Left lung (tissue), 4 donors: ENCODE measurements at regions not wholly inside any gene's neighbourhood (a gene's known extent, or its start where the extent isn't known, plus 50 kb on each side); places are given as distances from the start of the nearest gene placed in this dataset.
A peak's percentile ranks its signal among the peaks of the same experiment; 100 is the strongest.

Source experiments
- ATAC-seq: fragments of 200-7000 bp; cut with Tn5 transposase; one replicate; pipeline ENCODE4 v1.9.1; 2020; ENCODE audit warnings: moderate library complexity
- DNase-seq, 4 donors: peaks; one replicate each; pipeline ENCODE4 v3.0.0-alpha.2; 2013 to 2020
- H3K27ac ChIP-seq, 2 donors: fragments of 200-600 bp; sonication (generic) in 1 of 2; one replicate each; pipeline versions ENCODE4 v1.5.0 to v1.8.0; 2020 to 2021
- H3K27me3 ChIP-seq, 2 donors: fragments of 200-600 bp; sonication (generic) in 1 of 2; one replicate each; pipeline versions ENCODE4 v1.5.0 to v1.8.0; 2020 to 2021
- H3K36me3 ChIP-seq, 2 donors: fragments of 200-600 bp; sonication (generic) in 1 of 2; one replicate each; pipeline versions ENCODE4 v1.5.0 to v1.8.0; 2020 to 2021
- H3K4me1 ChIP-seq, 2 donors: fragments of 200-600 bp; one replicate each; pipeline ENCODE4 v1.8.0; 2021
- H3K4me3 ChIP-seq, 2 donors: fragments of 200-600 bp; sonication (generic) in 1 of 2; one replicate each; pipeline versions ENCODE4 v1.5.0 to v1.8.0; 2020 to 2021; ENCODE audit warnings: mild to moderate bottlenecking in 1 of 2
- H3K9me3 ChIP-seq, 2 donors: fragments of 200-600 bp; sonication (generic) in 1 of 2; one replicate each; pipeline versions ENCODE4 v1.5.0 to v1.8.0; 2020 to 2021
- intact Hi-C, 2 donors: fragments of 100-400 bp; cut with DNase I; formaldehyde crosslinking; loops; one replicate each; pipeline versions ENCODE4 v1.11.2 to v1.14.2; 2022
- TF ChIP-seq, protein P1 (sequence below), 2 donors: fragments of 200-600 bp; sonication (generic) in 1 of 2; IDR thresholded peaks; one replicate each; pipeline versions ENCODE4 v1.5.0 to v1.8.0; 2021; ENCODE audit warnings: antibody characterized with exemption in 2 of 2
- donor health status: DM: no; HTN: yes; CAD: no.
- donor health status: DM: no; HTN: no; CAD: no.

DNA sequence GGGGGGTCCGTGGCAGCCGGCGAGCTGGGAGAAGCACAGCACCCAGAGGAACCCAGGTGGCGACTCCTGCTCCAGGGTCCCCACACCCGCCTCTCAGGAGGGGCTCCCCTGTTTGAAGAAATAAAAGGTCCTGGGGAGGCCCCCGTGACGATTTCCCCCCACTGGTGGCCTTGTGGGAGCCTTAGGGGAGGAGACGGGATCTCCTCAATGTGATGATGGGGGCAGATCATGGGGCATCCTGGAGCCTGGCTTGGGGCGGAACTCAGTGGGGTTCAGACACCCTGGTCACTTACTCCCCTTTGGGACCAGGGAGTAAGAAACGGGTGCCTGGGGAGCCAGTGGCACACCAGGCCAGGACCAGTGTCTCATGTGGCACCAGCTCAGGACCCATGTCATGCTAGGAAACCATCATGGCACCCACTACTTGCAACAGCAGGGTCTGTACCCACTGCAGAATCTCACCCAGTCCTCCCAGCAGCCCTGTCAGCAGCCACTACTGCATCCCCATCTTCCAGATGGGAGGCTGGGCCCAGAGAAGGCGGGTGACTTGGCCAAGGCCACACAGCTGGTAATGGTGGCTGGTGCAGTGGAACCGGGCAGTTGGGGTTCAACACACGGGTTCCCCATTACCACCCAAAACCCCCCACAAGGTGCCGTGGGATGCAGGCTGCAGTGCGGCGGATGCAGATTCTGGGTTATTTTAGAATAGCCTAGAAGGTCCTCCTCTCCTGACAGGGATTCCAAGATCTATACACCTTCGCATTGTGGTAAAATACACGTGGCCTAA, 130.7 kb downstream of the CTTN start:
- ATAC-seq (no peak), DNase-seq (peak in 1 of 4 donors; percentile 52)
- no peak overlapping the region for H3K27ac ChIP-seq
- H3K36me3 ChIP-seq: no peaks in the 10 kb centered on the region
- H3K4me1 ChIP-seq: no peaks in the 10 kb centered on the region
- H3K4me3 ChIP-seq: no peak overlapping the region
- intact Hi-C loops: no loop called here
- H3K9me3 ChIP-seq: no peaks in the 10 kb centered on the region
- no peaks in the 10 kb centered on the region for H3K27me3 ChIP-seq
- TF ChIP-seq, protein P1, sequence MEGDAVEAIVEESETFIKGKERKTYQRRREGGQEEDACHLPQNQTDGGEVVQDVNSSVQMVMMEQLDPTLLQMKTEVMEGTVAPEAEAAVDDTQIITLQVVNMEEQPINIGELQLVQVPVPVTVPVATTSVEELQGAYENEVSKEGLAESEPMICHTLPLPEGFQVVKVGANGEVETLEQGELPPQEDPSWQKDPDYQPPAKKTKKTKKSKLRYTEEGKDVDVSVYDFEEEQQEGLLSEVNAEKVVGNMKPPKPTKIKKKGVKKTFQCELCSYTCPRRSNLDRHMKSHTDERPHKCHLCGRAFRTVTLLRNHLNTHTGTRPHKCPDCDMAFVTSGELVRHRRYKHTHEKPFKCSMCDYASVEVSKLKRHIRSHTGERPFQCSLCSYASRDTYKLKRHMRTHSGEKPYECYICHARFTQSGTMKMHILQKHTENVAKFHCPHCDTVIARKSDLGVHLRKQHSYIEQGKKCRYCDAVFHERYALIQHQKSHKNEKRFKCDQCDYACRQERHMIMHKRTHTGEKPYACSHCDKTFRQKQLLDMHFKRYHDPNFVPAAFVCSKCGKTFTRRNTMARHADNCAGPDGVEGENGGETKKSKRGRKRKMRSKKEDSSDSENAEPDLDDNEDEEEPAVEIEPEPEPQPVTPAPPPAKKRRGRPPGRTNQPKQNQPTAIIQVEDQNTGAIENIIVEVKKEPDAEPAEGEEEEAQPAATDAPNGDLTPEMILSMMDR (IDR thresholded peaks at IDR 0.05): no peak

DNA sequence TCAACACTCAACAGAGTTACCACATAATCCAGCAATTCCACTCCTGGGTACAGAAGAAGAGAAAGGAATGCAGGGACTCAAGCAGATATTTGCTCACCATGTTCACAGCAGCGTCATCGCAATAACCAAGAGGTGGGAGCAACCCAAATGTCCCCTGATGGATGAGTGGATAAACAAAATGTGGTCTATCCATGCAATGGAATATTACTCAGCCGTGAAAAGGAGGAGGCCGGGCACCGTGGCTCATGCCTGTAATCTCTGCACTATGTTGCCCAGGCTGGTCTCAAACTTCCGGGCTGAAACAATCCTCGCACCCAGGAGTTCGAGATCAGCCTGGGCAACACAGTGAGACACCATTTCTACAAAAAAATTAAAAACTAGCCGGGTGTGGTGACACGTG, 131.7 kb downstream of the CTTN start:
- Histone ChIP-seq H3K27ac (no peak overlapping the region), H3K36me3 (no peaks in the 10 kb centered on the region), H3K4me1 (no peaks in the 10 kb centered on the region), H3K4me3 (no peak overlapping the region), H3K27me3 (no peaks in the 10 kb centered on the region), H3K9me3 (no peaks in the 10 kb centered on the region)
- intact Hi-C loops: no loop called here
- DNase-seq (no peak), ATAC-seq (no peak)
- TF ChIP-seq, protein P1 (IDR thresholded peaks at IDR 0.05): no peak

DNA sequence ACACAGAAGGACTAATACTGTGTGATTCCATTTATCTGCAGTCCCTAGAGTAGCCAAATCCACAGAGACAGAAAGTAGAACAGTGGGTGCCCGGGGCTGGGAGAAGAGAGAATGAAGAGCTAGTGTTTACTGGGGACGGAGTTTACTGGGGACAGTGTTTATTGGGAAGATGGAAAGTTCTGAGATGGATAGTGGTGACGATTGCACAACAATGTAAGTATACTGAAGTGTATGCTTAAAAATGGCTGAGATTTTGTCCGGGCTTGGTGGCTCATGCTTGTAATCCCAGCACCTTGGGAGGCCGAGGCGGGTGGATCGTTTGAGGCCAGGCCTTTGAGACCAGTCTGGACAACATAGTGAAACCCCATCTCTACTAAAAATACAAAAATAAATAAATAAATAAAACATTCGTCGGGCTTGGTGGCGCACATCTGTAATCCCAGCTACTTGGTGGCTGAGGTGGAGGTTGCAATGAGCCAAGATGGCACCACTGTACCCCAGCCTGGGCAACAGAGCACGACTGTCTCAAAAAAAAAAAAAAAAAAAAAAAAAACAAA, 132.4 kb downstream of the CTTN start:
- Histone ChIP-seq H3K4me3 (no peak overlapping the region), H3K4me1 (no peaks in the 10 kb centered on the region), H3K9me3 (no peaks in the 10 kb centered on the region), H3K27me3 (no peaks in the 10 kb centered on the region), H3K36me3 (no peaks in the 10 kb centered on the region), H3K27ac (no peak overlapping the region)
- ATAC-seq (no peak), DNase-seq (no peak)
- intact Hi-C loops: no loop called here
- TF ChIP-seq, protein P1 (IDR thresholded peaks at IDR 0.05): no peak

DNA sequence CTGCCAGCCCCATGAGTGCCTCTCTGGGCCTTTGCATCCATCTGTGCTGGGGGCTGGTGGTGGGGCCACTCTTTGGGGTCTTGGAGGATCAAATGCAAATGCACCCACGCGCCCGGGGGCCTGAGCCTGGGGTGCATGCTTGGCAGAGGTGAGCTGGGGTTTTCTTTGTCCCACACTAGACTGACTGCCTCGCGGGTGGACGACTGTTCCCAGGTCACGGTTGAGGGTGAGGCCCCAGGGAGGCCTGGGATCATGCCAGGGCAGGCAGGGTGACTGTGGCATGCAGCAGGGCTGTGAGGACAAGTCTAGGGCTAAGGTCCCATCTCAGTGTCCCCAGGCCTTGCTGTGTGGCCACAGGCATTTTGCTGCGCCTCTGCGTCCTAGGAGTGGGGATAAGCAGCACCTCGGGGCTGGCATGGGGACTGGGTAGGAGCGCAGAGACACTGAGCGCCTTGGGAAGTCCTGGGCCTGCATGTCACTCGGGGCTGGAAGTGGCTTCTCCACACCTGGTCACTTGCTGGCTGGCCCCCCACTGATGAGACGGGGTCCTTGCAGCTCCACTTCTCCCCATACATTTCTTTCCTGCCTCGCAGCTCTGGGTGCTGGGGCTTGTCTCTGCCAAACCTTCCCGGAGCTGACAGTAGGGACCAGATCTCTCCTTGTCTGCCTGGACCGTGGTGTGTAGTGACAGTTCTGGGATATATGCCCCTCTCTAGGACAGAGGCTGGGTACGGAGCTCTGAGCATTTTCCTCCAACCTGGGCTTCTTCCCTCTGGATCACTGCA, 133.1 kb downstream of the CTTN start:
- DNase-seq (peak in 1 of 4 donors; percentile 69), ATAC-seq (no peak)
- no peaks in the 10 kb centered on the region for H3K36me3 ChIP-seq
- H3K4me3 ChIP-seq: no peak overlapping the region
- TF ChIP-seq, protein P1 (IDR thresholded peaks at IDR 0.05): no peak
- intact Hi-C loops: no loop called here
- H3K27ac ChIP-seq: no peak overlapping the region
- no peaks in the 10 kb centered on the region for H3K9me3 ChIP-seq
- no peaks in the 10 kb centered on the region for H3K4me1 ChIP-seq
- no peaks in the 10 kb centered on the region for H3K27me3 ChIP-seq

DNA sequence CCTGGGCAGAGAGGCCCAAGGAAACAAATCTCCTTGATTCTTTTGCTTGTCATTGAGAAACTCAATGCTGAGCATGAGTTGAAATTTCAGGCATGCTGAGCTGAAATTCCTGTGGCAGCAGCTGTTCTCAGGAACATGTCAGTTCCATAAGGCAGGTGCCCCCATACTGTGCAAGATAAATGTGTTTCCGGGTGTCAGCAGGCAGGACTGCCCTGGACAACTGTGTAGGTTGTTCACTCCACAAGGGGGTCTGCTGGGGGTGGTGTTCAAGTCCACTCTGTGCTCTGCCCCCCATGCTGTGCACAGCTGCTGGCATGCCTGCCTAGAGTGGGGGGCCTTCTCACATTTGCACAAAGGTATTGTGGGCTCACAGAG, 133.7 kb downstream of the CTTN start:
- intact Hi-C loops: no loop called here
- no peak for ATAC-seq
- H3K36me3 ChIP-seq: no peaks in the 10 kb centered on the region

More for the DNA sequence above, 133.7 kb downstream of the CTTN start:
- Histone ChIP-seq H3K4me1 (no peaks in the 10 kb centered on the region), H3K4me3 (no peak overlapping the region), H3K27me3 (no peaks in the 10 kb centered on the region), H3K27ac (no peak overlapping the region), H3K9me3 (no peaks in the 10 kb centered on the region)
- no peak for DNase-seq
- TF ChIP-seq, protein P1 (IDR thresholded peaks at IDR 0.05): no peak
